Amygdala (tissue), 56 donors: ENCODE measurements at regions not wholly inside any gene's neighbourhood (a gene's known extent, or its start where the extent isn't known, plus 50 kb on each side); places are given as distances from the start of the nearest gene placed in this dataset.

ENCODE experiments used
- DNase-seq, 56 donors: peaks; one replicate each; lab custom pipeline; 2025; lab: John Stamatoyannopoulos, UW

- no peak for DNase-seq
Measured at GRCh38 chr6:163992701-163993100, 578.2 kb downstream of the QKI start.

- no peak for DNase-seq
Measured at GRCh38 chr6:163992056-163992455, 577.5 kb downstream of the QKI start.

GRCh38 chr6:163991321-163991720 lies 576.8 kb downstream of the QKI start:
- no peak for DNase-seq

- no peak for DNase-seq
Measured at GRCh38 chr6:163986313-163986712, 571.8 kb downstream of the QKI start.

GRCh38 chr6:163985710-163986109 lies 571.2 kb downstream of the QKI start:
- DNase-seq: no peak

GRCh38 chr6:163985040-163985439 lies 570.5 kb downstream of the QKI start:
- no peak for DNase-seq

- peak in 3 of 56 donors; percentile 15 to 18 (median 15) for DNase-seq
Measured at GRCh38 chr6:163984124-163984936, 569.8 kb downstream of the QKI start.

- DNase-seq: peak in 23 of 56 donors; percentile 13 to 54 (median 28)
Measured at GRCh38 chr6:163983679-163984078, 569.2 kb downstream of the QKI start.

GRCh38 chr6:163974322-163974721 lies 559.8 kb downstream of the QKI start:
- DNase-seq: no peak

GRCh38 chr6:163971841-163972838 lies 557.6 kb downstream of the QKI start:
- DNase-seq: no peak

GRCh38 chr6:163970846-163971564 lies 556.5 kb downstream of the QKI start:
- DNase-seq: no peak

GRCh38 chr6:163965426-163966348 lies 551.2 kb downstream of the QKI start:
- peak in 1 of 56 donors; percentile 17 for DNase-seq

GRCh38 chr6:163964789-163965188 lies 550.3 kb downstream of the QKI start:
- no peak for DNase-seq

- no peak for DNase-seq
Measured at GRCh38 chr6:163963205-163964120, 548.9 kb downstream of the QKI start.

- DNase-seq: no peak
Measured at GRCh38 chr6:163962627-163963117, 548.2 kb downstream of the QKI start.

GRCh38 chr6:163960128-163960527 lies 545.6 kb downstream of the QKI start:
- DNase-seq: peak in 9 of 56 donors; percentile 8 to 48 (median 28)

GRCh38 chr6:163958646-163959045 lies 544.1 kb downstream of the QKI start:
- no peak for DNase-seq
